Fibroblast of skin of back (primary cell): ENCODE measurements at regions not wholly inside any gene's neighbourhood (a gene's known extent, or its start where the extent isn't known, plus 50 kb on each side); places are given as distances from the start of the nearest gene placed in this dataset.

ENCODE experiments used
- DNase-seq: peaks from one replicate; pipeline ENCODE4 v3.0.0-alpha.2; 2013

GRCh38 chr10:128286141-128286761 lies 160.0 kb upstream of the MKI67 start:
- no peak for DNase-seq

- no peak for DNase-seq
Observed at GRCh38 chr10:128286762-128287500, 160.7 kb upstream of the MKI67 start.

- DNase-seq, result no peak
Observed at GRCh38 chr10:128287921-128288320, 161.7 kb upstream of the MKI67 start.

GRCh38 chr10:128289621-128290020 lies 163.4 kb upstream of the MKI67 start:
- no peak for DNase-seq

- no peak for DNase-seq
Observed at GRCh38 chr10:128295003-128295402, 168.8 kb upstream of the MKI67 start.

GRCh38 chr10:128296253-128297007 lies 170.2 kb upstream of the MKI67 start:
- DNase-seq, result no peak

GRCh38 chr10:128297709-128298378 lies 171.6 kb upstream of the MKI67 start:
- no peak for DNase-seq

GRCh38 chr10:128298587-128298986 lies 172.4 kb upstream of the MKI67 start:
- no peak for DNase-seq

- no peak for DNase-seq
Observed at GRCh38 chr10:128300290-128300824, 174.1 kb upstream of the MKI67 start.

- DNase-seq, result no peak
Observed at GRCh38 chr10:128301051-128301450, 174.8 kb upstream of the MKI67 start.

GRCh38 chr10:128302808-128303207 lies 176.6 kb upstream of the MKI67 start:
- DNase-seq, result no peak

GRCh38 chr10:128304271-128304670 lies 178.0 kb upstream of the MKI67 start:
- DNase-seq, result no peak

GRCh38 chr10:128305601-128306345 lies 179.6 kb upstream of the MKI67 start:
- DNase-seq, result no peak

GRCh38 chr10:128306535-128306934 lies 180.3 kb upstream of the MKI67 start:
- DNase-seq, result no peak

- DNase-seq, result no peak
Observed at GRCh38 chr10:128306966-128307365, 180.7 kb upstream of the MKI67 start.

GRCh38 chr10:128307820-128308219 lies 181.6 kb upstream of the MKI67 start:
- DNase-seq, result no peak

- DNase-seq, result no peak
Observed at GRCh38 chr10:128310971-128311658, 184.9 kb upstream of the MKI67 start.

- DNase-seq, result no peak
Observed at GRCh38 chr10:128312250-128312649, 186.0 kb upstream of the MKI67 start.

GRCh38 chr10:128314686-128315085 lies 188.5 kb upstream of the MKI67 start:
- no peak for DNase-seq

GRCh38 chr10:128316121-128316726 lies 190.0 kb upstream of the MKI67 start:
- no peak for DNase-seq

GRCh38 chr10:128316925-128317324 lies 190.7 kb upstream of the MKI67 start:
- DNase-seq, result no peak
